Activated CD8-positive, alpha-beta T cell treated with anti-CD3 and anti-CD28 coated beads for 36 hours (primary cell): ENCODE measurements at regions not wholly inside any gene's neighbourhood (a gene's known extent, or its start where the extent isn't known, plus 50 kb on each side); places are given as distances from the start of the nearest gene placed in this dataset.
"Not testable (repeated sequence)": the region's sequence is repeated elsewhere in the genome, so short reads cannot be mapped to it uniquely, and the experiment has no call there.

ENCODE experiments used
- ATAC-seq: fragments of 200-7000 bp; cut with Tn5 transposase; one replicate; pipeline ENCODE4 v1.10.0; 2021; ENCODE audit warnings: mild to moderate bottlenecking, moderate library complexity
- CTCF ChIA-PET: fragments of 350-600 bp; sonication (Branson Sonifier 250); formaldehyde crosslinking; loops from one replicate; lab custom pipeline; 2021; ENCODE audit warnings: antibody characterized with exemption; lab: Charles Lee
- POLR2A ChIA-PET: fragments of 350-600 bp; sonication (Branson Sonifier 250); formaldehyde crosslinking; loops from one replicate; lab custom pipeline; 2021; ENCODE audit warnings: antibody characterized with exemption; lab: Charles Lee
- DNase-seq: peaks from one replicate; pipeline ENCODE4 v3.0.0-alpha.2; 2020
- H3K27ac Mint-ChIP-seq: one replicate; pipeline ENCODE4 v1.8.0; 2021; ENCODE audit warnings: mild to moderate bottlenecking, mixed read lengths
- H3K27me3 Mint-ChIP-seq: one replicate; pipeline ENCODE4 v1.8.0; 2021; ENCODE audit warnings: mixed read lengths
- H3K36me3 Mint-ChIP-seq: one replicate; pipeline ENCODE4 v1.8.0; 2021; ENCODE audit warnings: low read depth, mixed read lengths
- H3K4me1 Mint-ChIP-seq: one replicate; pipeline ENCODE4 v1.8.0; 2021; ENCODE audit warnings: low read depth, mixed read lengths
- H3K4me3 Mint-ChIP-seq: one replicate; pipeline ENCODE4 v1.8.0; 2021; ENCODE audit warnings: mild to moderate bottlenecking, moderate library complexity, mixed read lengths
- H3K9me3 Mint-ChIP-seq: one replicate; pipeline ENCODE4 v1.8.0; 2021; ENCODE audit warnings: mixed read lengths
- intact Hi-C: fragments of 100-400 bp; cut with micrococcal nuclease; formaldehyde crosslinking; loops from one replicate; pipeline ENCODE4 v1.10.0; 2022
- TF ChIP-seq, protein P1 (sequence below): fragments of 200-600 bp; IDR thresholded peaks from one replicate; pipeline ENCODE4 v1.8.0; 2022; ENCODE audit warnings: antibody characterized with exemption, mild to moderate bottlenecking

GRCh38 chr7:97439637-97440214 lies 292.2 kb upstream of the TAC1 start:
- Mint-ChIP-seq H3K27me3 (no peaks in the 10 kb centered on the region), H3K4me3 (no peak overlapping the region), H3K4me1 (no peaks in the 10 kb centered on the region), H3K9me3 (peaks cover 14% of the 10 kb centered on the region), H3K27ac (no peak overlapping the region), H3K36me3 (no peaks in the 10 kb centered on the region)
- ChIA-PET CTCF (no interaction called here), POLR2A (no interaction called here)
- intact Hi-C loops = no loop called here
- no peak for DNase-seq
- TF ChIP-seq, protein P1, sequence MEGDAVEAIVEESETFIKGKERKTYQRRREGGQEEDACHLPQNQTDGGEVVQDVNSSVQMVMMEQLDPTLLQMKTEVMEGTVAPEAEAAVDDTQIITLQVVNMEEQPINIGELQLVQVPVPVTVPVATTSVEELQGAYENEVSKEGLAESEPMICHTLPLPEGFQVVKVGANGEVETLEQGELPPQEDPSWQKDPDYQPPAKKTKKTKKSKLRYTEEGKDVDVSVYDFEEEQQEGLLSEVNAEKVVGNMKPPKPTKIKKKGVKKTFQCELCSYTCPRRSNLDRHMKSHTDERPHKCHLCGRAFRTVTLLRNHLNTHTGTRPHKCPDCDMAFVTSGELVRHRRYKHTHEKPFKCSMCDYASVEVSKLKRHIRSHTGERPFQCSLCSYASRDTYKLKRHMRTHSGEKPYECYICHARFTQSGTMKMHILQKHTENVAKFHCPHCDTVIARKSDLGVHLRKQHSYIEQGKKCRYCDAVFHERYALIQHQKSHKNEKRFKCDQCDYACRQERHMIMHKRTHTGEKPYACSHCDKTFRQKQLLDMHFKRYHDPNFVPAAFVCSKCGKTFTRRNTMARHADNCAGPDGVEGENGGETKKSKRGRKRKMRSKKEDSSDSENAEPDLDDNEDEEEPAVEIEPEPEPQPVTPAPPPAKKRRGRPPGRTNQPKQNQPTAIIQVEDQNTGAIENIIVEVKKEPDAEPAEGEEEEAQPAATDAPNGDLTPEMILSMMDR = no peak
- no peak for ATAC-seq

- TF ChIP-seq, protein P1 = no peak
- Mint-ChIP-seq H3K4me1 (no peaks in the 10 kb centered on the region), H3K4me3 (no peak overlapping the region), H3K27ac (no peak overlapping the region), H3K27me3 (no peaks in the 10 kb centered on the region), H3K9me3 (peaks cover 9% of the 10 kb centered on the region), H3K36me3 (no peaks in the 10 kb centered on the region)
- ChIA-PET POLR2A (no interaction called here), CTCF (no interaction called here)
- no peak for DNase-seq
- ATAC-seq = no peak
- intact Hi-C loops = no loop called here
These were observed 285.5 kb upstream of the TAC1 start for GRCh38 chr7:97446361-97446760.

GRCh38 chr7:97449448-97449847 lies 282.4 kb upstream of the TAC1 start:
- POLR2A ChIA-PET, H3K9me3 Mint-ChIP-seq, H3K27ac Mint-ChIP-seq, DNase-seq, H3K36me3 Mint-ChIP-seq, CTCF ChIA-PET, H3K27me3 Mint-ChIP-seq, H3K4me1 Mint-ChIP-seq, ATAC-seq, H3K4me3 Mint-ChIP-seq, intact Hi-C loops: not testable (repeated sequence)

DNA sequence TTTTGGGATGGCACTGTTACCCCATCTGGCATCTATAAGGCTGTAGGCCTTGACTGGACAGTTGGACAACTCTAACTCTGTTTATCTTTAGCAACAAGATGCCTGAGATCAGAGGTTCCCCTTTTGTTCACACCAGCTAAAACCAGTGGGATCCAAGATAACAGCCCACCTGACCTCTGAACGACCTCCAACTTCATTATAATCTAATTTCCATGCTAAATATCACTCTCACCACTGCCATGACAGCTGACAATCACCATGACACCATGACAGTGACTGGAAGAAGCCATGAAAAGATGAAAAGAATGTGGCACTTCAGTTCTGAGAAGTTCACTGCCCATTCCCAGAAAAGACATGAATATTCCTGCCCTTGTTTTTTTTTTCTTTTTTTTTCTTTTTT lies 281.4 kb upstream of the TAC1 start:
- H3K4me3 Mint-ChIP-seq = no peak overlapping the region
- no peaks in the 10 kb centered on the region for H3K27me3 Mint-ChIP-seq
- H3K9me3 Mint-ChIP-seq = peaks cover 7% of the 10 kb centered on the region
- TF ChIP-seq, protein P1 = no peak
- intact Hi-C loops = no loop called here
- no peaks in the 10 kb centered on the region for H3K4me1 Mint-ChIP-seq
- H3K27ac Mint-ChIP-seq = no peak overlapping the region
- H3K36me3 Mint-ChIP-seq = no peaks in the 10 kb centered on the region
- CTCF ChIA-PET = no interaction called here
- no peak for DNase-seq
- POLR2A ChIA-PET = no interaction called here
- no peak for ATAC-seq

GRCh38 chr7:97454636-97455035 lies 277.2 kb upstream of the TAC1 start:
- intact Hi-C loops = no loop called here
- Mint-ChIP-seq H3K4me3 (no peak overlapping the region), H3K9me3 (peaks cover 2% of the 10 kb centered on the region), H3K27ac (no peak overlapping the region), H3K36me3 (no peaks in the 10 kb centered on the region), H3K4me1 (no peaks in the 10 kb centered on the region), H3K27me3 (no peaks in the 10 kb centered on the region)
- TF ChIP-seq, protein P1 = no peak
- ATAC-seq = no peak
- no peak for DNase-seq
- CTCF ChIA-PET = no interaction called here
- POLR2A ChIA-PET = no interaction called here

DNA sequence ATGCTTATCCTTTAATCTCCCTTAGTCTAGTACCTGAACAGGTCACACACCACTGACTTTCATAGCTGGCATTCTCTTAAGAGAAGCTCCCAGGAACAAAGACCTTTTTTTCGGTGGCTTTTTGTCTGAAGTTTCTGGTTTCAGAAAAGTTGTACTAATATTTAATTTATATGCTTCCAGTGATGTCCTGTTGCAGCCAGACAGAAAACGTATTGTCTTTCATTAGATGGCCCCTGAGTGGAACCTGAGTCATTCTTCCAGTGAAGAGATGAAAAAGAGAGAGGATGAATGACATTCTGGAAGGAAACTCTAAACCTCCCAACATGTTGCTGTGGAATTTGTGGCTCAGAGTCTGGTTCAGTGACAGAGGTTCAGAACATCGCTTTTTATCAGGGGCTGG lies 274.8 kb upstream of the TAC1 start:
- intact Hi-C loops = no loop called here
- no peak overlapping the region for H3K4me3 Mint-ChIP-seq
- peaks cover 6% of the 10 kb centered on the region for H3K9me3 Mint-ChIP-seq
- TF ChIP-seq, protein P1 = no peak
- no peaks in the 10 kb centered on the region for H3K27me3 Mint-ChIP-seq
- H3K4me1 Mint-ChIP-seq = no peaks in the 10 kb centered on the region
- CTCF ChIA-PET = no interaction called here
- POLR2A ChIA-PET = no interaction called here
- DNase-seq (no peak), ATAC-seq (no peak)
- no peak overlapping the region for H3K27ac Mint-ChIP-seq
- H3K36me3 Mint-ChIP-seq = no peaks in the 10 kb centered on the region
